Activated CD8-positive, alpha-beta memory T cell treated with anti-CD3 and anti-CD28 coated beads, Interleukin-2, amount 50 U/mL, for 1 hour (primary cell): ENCODE measurements at regions not wholly inside any gene's neighbourhood (a gene's known extent, or its start where the extent isn't known, plus 50 kb on each side); places are given as distances from the start of the nearest gene placed in this dataset.

Source experiments
- DNase-seq: peaks from one replicate; pipeline ENCODE4 v3.0.0-alpha.2; 2020; ENCODE audit errors: extremely low read depth

DNA sequence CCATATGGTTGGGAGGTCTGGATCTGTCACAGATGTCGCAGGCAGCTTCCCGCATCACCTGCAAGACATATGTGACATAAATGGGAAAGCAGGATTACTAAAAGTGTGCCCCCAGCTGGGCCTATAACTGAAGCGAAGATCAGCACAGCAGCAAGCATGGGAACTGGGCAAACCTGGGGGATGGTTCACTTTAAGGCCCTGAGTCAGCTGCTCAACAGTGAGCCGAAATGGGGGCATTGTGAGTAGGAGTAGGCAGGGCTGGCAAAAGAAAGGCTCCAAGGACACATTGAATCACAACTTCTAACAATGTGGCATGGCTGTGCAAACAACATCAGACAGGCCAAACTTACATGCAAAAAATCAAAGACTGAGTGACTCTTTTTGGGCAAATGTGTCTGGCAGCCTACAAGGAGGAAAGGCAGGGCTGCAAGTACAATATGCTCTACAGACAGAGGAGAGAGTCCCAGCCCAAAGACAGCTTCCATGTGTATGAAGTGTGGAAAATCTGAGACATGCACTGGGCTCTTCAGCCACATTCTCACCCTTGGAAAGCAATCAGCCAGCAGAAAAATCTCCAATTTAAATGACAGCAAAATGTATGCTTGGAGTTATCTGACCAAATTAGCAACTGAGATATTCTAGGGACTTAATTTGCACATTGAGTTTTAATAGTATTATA, 531.0 kb upstream of the MMS22L start:
- DNase-seq: no peak

DNA sequence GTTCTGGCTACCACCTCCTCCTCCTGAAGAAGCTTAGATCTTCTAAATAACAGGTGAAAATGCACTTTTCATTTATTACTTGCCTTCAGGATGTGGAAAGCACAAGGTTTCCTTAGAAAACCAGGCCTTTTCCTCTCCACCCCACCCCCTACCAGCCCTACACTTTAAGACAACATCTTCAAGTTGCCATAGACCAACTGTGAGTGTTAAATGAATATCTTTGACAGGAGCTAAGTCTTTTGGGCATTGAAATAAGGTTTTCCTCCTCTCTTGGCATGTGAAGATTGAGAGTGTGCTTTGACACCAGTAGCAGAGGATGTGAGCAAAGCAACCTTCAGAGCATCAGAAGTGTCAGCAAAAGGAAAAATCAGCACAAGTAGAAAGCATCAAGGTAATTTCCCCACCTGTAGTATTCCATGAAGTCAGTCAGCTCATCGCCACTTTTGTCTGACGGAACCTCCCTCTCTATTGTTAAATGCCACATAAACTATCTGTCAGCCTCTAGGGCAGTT, 532.3 kb upstream of the MMS22L start:
- no peak for DNase-seq

DNA sequence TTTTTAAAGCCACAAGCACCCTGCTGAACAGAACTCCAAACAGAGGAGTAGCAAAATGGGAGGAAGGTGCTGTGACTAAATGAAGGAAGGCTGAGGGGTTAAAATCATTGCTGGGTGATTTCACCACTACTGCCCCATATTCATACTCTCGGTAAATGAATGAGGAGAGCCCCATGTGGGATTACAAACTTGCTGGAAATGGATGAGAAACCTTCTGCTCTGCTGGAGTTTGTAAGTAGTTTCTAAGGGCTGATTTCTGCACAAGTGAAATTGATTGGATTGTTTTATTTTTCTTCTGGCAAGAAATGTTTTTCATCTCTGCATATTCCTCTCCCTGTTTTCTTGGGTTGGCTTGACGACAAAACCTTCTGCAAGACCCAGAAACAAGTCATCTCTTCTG, 533.5 kb upstream of the MMS22L start:
- DNase-seq: no peak

DNA sequence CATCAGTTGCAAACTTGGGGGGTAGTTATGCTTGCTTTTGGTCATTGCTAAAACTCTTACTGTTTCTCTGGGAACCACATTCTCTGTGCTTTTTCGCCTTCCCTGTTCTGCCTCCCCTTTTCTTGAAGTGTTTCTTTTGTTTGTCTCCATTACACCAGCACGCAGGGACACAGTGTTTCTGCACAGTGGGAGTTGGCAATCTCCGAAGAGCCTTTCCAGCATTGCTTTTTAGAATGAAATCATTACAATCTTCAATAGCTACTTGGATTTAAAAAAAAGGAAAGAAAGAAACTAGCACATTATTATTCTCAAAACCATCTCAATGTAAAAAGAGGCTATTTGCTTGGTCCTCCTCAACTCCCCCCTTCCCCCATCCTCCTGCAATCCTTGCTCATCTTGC, 536.7 kb upstream of the MMS22L start:
- DNase-seq: no peak

DNA sequence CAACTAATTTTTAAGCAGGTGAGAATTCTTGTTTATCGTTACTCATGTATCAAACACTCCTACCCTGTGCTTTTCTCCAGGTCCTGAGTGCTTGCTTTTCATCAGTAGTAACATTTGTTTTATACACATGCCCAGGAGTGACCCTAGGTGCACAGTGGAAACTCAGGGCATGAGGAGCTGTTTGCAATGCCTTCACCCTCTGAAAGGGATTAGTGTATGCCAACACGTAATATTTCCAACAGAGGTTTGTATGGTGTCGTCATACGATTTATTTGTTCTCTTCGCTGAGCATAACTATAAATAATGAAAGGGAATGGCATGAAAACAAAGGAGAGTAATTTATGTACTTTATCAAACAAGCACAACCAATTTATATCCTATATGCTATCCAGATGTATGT, 537.4 kb upstream of the MMS22L start:
- DNase-seq: no peak

DNA sequence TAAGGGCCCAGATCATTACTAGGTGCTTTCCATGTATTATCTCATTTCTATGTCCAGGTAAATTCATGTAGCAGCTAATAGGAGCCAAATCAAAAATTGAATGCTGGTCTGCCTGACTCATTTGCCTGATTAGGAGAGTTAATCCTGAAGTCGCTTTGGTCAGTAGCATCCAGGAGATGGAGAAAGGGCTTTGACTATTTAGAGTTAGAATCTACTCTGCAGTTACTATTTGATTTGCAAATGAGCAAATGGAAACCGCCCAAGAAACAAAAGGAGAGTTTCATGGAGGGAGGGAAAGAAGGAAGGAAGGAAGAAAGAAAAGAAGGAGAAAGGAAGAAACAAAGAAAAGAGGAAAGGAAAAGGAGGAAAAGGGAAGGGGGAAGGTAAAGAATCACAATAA, 539.6 kb upstream of the MMS22L start:
- no peak for DNase-seq

DNA sequence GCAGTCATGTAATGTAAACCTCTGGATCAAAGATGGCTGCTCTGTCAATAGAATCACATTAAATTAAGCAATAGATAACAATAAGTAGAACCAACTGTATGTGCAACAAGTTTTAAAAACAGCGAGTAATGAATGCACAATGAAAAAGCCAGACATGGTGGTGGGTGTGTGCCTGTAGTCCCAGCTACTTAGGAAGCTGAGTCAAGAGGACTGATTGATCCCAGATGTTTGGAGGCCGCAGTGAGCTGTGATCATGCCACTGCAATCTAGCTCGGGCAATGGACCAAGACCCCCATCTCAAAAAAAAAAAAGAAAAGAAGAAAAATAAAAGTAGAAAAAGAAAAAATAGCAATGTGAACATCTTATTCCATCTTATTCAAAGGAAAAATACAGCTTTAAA, 558.7 kb upstream of the MMS22L start:
- no peak for DNase-seq

DNA sequence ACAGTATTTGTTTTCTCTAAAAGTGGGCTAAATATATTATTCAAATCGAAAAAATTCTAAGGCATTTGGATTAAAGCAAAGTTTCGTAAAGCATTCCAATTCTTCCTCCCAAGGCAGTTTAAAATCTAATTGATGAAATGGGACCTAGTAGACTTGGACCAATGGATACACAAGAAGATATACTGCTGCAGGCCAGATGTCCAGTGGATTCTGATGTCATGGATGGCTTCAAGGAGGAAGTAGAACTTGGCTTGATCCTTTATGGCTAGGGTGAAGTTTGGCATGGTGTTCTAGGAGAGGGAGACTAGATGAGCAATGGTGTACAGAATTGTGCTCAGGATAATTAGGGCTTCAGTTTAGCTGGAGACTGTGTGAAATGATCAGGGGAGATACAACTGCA, 559.5 kb upstream of the MMS22L start:
- DNase-seq: no peak

DNA sequence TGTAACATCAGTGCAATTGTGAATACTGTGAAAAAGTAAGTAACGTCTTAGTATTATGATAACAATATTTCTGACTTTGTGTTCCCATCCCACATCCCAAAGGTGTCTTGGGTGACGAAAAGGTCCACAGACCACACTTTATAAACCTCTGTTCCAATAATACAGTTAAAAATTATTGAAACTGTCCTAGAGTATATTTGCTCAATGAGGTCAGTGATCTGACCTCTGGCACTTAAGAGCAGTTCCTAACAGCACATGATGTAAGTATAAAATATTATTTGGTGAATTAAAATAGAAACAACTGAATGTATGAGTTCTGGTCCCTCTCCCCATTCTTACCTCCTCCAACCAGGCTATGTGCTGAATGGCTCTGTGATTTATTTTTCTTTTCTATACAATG, 566.4 kb upstream of the MMS22L start:
- no peak for DNase-seq

DNA sequence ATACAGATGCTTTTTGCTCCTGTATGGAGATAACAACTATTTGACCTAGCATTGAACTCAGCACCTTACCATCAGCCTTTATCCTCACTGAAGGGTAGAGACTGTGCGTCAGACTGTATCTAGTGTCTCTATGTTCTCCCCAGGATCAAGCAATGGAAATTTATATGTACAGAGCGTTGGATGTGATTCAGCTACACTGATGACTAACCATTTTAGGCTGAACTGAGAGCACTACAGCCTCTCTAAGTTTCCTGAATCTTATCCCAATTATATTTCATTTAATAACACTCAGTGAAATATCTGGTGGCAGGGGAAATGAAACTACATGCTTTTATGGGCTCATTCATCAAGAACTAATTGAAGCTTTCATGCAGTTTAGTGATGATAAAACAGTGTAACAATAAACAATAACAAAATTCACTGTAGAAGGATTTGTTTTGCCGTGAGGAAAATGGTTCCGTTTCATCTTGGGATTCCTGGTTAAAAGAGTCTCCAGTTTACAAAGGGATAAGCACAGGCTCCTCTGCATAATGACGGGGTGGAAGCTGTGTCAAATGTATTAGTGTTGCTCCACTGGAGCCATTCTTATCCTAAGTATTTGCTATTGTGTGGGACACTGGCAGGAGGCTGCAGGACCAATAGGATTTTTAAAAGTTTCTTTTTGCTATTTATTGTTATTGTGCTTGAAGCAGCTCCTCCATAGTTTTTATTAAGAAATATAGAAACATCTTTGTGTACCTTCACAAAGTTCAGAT, 567.6 kb upstream of the MMS22L start:
- DNase-seq: no peak

DNA sequence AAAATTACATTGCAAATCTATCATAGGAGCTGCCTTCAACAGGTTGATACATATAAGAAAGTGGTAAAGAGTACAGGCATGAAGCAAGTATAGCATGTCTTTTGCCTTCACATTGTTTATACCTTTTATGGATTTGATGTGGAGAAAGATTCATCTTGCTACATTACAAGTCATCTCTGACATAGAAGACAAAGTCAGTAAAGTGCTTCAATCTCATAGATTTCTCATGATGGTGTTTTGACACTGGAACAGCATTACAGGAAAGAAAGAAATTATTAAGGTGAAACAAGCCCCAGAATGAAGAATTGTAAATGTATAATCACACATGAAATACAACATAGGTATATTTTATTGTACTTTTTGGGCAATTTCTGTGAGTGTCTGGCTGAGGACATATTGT, 580.7 kb upstream of the MMS22L start:
- no peak for DNase-seq

DNA sequence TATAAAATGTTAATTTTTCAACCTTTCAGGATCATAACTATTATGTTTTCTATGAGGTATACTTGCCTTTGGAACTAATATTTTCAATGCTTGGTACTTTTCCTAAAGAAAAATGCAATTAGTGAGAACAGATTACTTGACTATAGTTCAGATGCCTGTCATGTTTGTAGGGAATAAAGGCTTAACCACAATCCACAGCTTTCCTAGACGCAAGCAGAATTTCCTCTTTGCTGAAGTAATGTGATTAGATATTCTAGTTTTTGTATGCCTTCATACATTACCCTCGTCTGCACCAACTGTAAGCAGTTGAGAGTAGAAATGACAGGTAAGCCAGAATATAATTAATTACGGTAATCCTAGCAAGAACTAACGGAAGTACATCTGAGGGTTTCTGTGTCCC, 581.4 kb upstream of the MMS22L start:
- DNase-seq: no peak

DNA sequence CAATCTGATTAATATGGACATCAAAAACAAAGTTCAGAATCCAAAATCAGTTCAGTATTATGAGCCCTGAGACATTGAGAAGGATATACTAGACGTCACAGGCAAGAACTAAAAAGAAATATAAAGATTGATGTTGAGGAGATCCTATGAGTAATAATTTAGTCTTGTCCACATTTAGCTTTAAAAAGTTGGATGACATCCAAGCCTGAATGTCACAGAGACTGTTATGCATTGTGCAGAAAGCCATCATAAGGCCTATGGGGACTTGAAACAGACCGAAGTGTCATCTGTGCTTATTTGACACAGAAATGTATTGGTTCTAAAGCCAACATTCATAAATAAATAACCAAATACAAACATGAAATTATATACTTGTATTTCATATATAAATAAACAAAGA, 581.8 kb upstream of the MMS22L start:
- no peak for DNase-seq

DNA sequence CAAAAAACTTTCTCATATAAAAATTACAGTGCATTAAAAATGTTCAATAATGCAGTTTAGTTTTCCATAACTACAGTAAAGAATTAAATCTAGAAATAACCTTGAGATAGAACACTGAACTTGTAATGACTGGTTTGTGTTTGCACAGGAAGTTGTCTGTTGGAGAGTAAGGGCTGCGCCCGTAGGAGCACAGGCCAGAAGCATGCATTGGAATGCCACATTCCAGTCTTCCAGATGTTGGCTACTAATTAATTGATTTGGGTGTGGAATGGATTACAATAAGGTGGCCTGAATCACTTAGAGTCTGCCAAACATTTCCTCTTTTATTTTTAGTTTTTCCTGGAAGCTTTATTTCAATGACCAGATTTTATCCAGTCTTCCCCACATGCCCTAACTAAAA, 582.6 kb upstream of the MMS22L start:
- no peak for DNase-seq

DNA sequence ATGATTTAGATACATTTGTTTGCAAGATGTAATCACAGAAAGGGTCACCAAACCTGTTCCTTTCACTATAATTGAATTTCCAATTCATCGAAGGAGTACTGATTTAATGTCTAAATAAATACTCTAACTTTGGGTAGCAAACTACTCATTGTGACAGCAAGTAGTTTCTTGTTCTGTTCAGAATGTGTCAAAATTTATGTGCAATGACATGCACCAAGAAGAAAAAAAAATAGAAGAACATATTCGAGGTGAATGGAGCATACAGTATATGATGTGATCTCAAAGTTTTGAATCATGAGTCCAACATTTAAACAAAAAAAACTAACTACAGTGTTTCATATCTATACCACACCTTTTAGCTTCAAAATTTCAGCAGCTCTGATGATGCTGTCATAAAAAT, 583.6 kb upstream of the MMS22L start:
- no peak for DNase-seq

DNA sequence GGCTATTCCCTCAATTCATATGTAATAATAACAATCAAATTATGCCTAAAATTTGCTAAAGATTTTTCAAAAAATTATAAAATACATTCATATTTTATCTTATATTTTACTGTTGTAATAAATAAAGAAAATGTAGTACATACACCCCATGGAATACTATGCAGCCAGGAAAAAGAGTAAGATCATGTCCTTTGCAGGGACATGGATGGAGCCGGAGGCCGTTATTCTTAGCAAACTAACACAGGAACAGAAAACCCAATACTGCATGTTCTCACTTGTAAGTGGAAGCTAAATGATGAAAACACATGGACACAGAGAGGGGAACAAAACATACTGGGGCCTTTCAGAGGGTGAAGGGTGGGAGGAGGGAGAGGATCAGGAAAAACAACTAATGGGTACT, 584.2 kb upstream of the MMS22L start:
- no peak for DNase-seq

DNA sequence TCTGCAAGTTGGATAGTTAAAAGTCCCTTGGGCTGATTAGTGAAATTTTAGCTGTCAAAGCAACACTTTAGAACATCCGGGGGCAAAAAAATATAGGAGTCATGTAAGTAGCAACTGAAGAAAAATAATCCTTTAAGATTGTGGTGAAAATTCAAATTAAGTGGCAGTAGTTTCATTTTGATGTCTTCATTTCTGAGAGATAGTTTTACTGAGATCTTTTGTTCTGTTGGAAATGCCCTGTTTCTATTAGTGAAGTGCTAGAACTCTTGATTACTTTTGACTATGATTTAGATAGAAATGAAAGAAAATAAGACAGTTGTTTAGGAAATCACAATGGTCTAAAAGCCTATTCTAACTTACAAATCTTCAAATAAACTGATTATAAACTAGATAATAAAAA, 587.3 kb upstream of the MMS22L start:
- no peak for DNase-seq

DNA sequence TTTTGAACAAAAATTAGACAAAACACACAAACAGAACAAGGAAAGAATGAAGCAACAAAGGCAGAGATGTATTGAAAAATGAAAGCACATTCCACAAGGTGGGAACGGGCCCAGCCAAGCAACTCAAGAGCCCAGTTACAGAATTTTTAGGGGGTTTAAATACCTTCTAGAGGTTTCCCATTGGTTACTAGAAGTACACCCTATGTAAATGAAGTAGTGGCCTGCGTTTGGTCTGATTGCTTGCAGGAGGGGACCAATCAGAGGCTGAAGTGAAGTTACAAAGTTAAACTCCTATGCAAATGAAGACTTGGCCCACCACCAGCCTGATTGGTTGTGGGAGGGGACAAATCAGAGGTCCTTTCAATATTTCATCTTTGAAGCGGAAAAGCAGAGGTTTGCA, 593.7 kb upstream of the MMS22L start:
- no peak for DNase-seq

DNA sequence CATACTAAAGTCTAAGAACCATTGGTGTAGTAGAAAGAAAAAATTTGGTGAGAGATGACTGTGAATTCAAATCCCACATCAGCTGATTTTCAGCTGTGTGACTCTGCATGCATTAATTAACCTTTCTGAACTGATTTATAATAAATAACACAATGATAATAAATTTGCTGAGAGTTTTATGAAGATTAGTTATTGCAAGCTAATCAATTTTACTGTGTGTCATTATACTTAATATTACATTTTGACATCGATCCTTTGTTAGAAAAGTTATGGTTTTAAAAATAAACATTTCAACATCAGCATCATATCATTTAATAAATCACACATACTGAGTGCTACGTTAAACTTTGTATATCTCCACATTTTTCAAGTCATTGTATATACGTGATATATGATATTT, 599.7 kb upstream of the MMS22L start:
- DNase-seq: no peak

DNA sequence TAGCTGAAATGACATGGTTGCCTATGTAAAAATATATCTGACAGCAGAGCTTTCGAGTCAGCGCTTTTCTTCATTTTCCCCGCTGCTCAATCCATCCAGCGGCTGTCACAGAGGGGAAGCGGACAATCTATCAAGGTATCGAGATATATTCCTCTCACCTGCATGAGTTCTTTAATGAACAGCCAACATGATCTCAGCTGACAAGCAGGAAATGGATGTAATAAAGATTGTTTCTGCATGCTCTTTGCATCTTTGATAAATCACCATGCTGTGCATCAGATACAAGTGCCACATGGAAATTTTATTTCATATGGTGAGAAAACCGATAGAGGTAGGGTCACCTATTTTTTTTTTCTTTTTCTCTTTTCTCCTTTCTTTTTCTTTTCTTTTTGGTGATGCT, 602.3 kb upstream of the MMS22L start:
- DNase-seq: no peak

DNA sequence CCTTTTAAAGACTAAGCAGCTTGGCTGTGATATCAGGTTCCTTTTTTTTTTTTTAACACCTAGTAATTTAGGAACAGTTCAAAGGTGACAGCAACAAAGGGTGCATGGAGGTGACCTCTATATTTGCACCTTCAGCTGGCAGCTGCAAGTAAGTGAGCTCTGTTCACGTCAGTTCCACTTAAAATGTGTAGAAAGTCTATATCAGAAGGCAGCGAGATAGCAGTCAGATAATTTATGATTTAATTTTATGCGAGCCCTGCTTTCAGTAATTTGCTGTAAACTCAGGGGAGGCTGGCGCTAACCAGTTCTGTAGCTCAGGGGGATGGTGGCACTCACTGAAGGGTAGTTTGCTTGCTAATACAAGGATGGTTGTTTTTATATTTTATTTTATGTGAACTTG, 602.8 kb upstream of the MMS22L start:
- no peak for DNase-seq

DNA sequence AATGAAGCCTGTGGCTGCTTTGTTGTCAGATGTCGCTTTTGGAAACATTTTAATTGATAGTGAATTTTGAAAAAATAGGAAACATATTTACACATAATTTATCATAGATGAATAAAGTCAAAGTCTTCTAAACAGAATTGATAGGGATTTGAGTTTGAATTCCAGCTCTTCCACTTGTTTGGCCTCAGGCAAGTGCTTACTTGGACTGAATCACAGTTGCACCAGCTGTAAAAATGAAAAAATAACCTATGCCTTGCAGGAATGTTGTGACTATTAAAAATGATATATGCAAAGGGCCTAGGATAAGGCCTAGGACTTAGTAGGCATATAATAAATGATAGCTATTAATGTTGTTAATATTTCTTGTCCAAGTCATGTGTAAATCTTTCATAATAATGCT, 618.5 kb upstream of the MMS22L start:
- DNase-seq: no peak

DNA sequence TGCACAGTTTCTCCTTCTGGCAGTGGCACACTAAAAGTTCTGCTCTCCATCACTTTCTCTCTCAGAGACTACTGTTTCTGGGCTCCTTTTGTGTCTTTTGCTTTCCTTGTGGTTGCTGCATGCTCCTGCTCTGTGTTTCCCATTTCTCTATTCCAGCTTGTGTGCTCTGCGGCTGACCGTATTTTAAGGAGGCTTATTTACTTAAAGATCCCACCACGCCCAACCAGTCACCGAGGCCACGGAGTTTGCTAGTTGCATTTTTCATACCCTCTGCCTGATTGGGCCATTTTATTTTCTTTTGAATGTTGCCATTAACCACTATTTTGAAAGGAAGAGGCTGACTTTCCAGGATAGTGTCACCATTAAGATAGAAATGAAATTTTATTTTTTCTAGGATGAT, 626.4 kb upstream of the MMS22L start:
- no peak for DNase-seq

DNA sequence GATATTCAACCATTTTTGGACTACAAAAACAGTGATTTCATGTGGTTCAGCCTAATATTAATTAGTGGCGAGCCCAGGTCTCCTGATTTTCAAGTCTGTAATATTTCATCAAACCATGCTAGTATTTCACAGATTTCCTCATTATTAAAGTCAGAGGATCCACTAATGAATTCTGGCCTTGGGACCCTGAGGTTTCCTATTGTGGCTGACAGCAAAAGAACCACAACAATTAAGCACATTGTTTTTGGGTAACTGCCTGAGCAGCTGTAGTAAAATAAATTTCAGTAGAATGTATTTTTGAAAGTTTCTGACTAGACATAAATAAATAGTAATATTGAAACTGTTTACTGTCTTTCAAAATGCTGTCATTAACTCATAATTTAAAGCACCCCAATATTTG, 630.7 kb upstream of the MMS22L start:
- no peak for DNase-seq
